Effector memory CD8-positive, alpha-beta T cell (primary cell): ENCODE measurements at regions not wholly inside any gene's neighbourhood (a gene's known extent, or its start where the extent isn't known, plus 50 kb on each side); places are given as distances from the start of the nearest gene placed in this dataset.

Source experiments
- ATAC-seq: fragments of 150-1000 bp; cut with Tn5 transposase; replicated peaks from 2 replicates; pipeline ENCODE4 v1.10.0; 2021; ENCODE audit warnings: mild to moderate bottlenecking, moderate library complexity
- DNase-seq, 3 experiments: peaks; one replicate each; pipeline ENCODE4 v3.0.0; 2021
- H3K27ac Mint-ChIP-seq, 2 donors: one replicate each; pipeline ENCODE4 v1.8.0; 2022; ENCODE audit warnings: mild to moderate bottlenecking in 2 of 2, mixed read lengths in 2 of 2, moderate library complexity in 2 of 2
- H3K27me3 Mint-ChIP-seq, 2 donors: one replicate each; pipeline ENCODE4 v1.8.0; 2022; ENCODE audit warnings: mixed read lengths in 2 of 2
- H3K36me3 Mint-ChIP-seq: one replicate; pipeline ENCODE4 v1.8.0; 2022; ENCODE audit warnings: mild to moderate bottlenecking, moderate library complexity, mixed read lengths; ENCODE audit not compliant: insufficient read depth
- H3K4me1 Mint-ChIP-seq, 2 donors: one replicate each; pipeline ENCODE4 v1.8.0; 2022; ENCODE audit warnings: low read depth in 2 of 2, mixed read lengths in 2 of 2
- H3K4me3 Mint-ChIP-seq, 2 donors: one replicate each; pipeline ENCODE4 v1.8.0; 2022; ENCODE audit warnings: mild to moderate bottlenecking in 2 of 2, mixed read lengths in 2 of 2, moderate library complexity in 2 of 2
- H3K9me3 Mint-ChIP-seq, 2 donors: one replicate each; pipeline ENCODE4 v1.8.0; 2022; ENCODE audit warnings: mixed read lengths in 2 of 2

DNA sequence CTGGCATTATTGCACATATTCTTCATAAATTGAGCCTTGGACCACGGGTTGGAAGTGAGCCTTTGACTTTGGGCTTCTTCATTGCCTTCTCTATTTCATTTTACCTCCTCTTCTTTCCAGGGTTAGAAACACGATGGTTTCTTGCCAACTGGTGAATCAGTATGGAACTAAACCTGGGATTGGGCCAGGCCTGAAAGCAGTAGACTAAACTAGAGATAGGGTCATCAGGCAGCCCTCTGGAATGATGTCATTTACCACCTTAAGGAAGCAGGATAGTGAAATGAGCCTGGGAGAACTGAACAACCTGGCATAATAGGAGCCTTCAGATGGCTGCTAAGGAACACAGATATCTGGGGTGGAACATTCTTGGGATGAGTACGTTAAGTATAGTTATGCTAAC lies 67.5 kb upstream of the ATP8A1 start:
- no peaks in the 10 kb centered on the region for H3K36me3 Mint-ChIP-seq
- H3K9me3 Mint-ChIP-seq, result no peaks in the 10 kb centered on the region
- no peak overlapping the region for H3K27ac Mint-ChIP-seq
- no peak overlapping the region for H3K4me3 Mint-ChIP-seq
- DNase-seq, result no peak
- no peaks in the 10 kb centered on the region for H3K4me1 Mint-ChIP-seq
- ATAC-seq, result no peak
- H3K27me3 Mint-ChIP-seq, result no peaks in the 10 kb centered on the region

DNA sequence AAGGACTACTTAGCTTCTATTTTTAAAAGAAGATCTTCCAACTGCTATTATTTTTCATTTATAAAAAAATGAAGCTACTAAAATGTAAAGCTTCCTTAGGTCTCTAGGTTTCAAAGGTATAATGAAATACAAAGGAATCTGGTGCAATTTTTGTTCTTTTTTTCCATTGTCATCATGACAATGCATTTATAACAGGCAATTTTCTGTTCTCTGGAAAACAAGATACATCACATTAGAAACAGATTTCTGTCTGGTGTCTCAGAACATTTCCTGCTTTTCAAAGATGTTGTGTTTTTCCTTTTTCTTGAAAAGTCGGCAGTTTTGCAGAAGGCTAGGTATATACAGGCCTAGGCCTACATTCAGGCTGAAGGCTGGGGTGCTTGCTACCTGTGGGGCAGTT lies 63.6 kb upstream of the ATP8A1 start:
- DNase-seq, result no peak
- H3K27me3 Mint-ChIP-seq, result no peaks in the 10 kb centered on the region
- no peaks in the 10 kb centered on the region for H3K9me3 Mint-ChIP-seq
- peaks cover 4 to 6% of the 10 kb centered on the region in 2 donors for H3K4me1 Mint-ChIP-seq
- H3K4me3 Mint-ChIP-seq, result no peak overlapping the region
- no peaks in the 10 kb centered on the region for H3K36me3 Mint-ChIP-seq
- no peak overlapping the region for H3K27ac Mint-ChIP-seq
- no peak for ATAC-seq

DNA sequence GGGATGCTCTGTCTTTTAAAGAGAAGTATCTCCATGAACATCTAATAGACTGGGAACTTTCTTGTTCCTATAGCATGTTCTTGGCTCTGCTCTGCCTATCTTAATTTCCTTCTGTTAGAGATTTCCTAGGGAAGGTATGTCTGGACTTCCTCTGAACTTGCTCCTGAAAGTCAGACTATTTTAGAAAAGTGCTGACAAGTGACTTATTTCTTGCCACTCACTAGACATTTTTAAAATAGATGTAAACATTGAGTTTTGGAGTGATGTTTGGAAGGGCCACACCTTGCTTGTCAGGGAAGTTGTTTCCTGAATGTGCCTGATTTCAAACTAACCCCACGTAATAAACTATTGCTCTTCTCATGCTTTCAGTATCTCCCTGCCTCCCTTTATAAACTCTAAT lies 62.4 kb upstream of the ATP8A1 start:
- H3K4me1 Mint-ChIP-seq, result peaks cover 4 to 6% of the 10 kb centered on the region in 2 donors
- no peaks in the 10 kb centered on the region for H3K27me3 Mint-ChIP-seq
- H3K4me3 Mint-ChIP-seq, result no peak overlapping the region
- H3K9me3 Mint-ChIP-seq, result no peaks in the 10 kb centered on the region
- no peak for ATAC-seq
- H3K27ac Mint-ChIP-seq, result no peak overlapping the region
- no peaks in the 10 kb centered on the region for H3K36me3 Mint-ChIP-seq
- DNase-seq, result no peak

DNA sequence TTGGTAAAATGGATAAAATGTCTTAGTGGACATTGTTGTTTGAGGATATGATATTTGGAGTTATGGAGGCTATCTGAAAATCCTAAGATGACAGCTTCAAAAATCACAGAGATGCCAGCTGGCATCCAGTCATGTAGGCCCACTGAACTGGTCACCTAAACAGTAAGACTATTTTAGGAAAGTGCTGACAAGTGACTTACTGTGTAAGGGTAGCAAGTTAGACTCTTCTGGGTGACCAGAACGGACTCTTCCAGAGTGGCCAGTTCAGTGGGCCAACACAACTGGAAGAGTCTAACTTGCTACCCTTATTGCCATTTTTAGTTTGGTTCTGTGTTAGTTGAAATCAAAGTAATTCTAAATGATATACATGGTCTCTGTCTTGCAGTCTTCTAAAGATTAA lies 61.4 kb upstream of the ATP8A1 start:
- Mint-ChIP-seq H3K27me3 (peaks cover 0 to under 1% of the 10 kb centered on the region in 2 donors), H3K27ac (no peak overlapping the region), H3K36me3 (no peaks in the 10 kb centered on the region), H3K4me3 (no peak overlapping the region), H3K4me1 (peaks cover 4 to 6% of the 10 kb centered on the region in 2 donors), H3K9me3 (no peaks in the 10 kb centered on the region)
- DNase-seq (no peak), ATAC-seq (no peak)

GRCh38 chr4:42716996-42717395 lies 60.1 kb upstream of the ATP8A1 start:
- H3K27ac Mint-ChIP-seq, result no peak overlapping the region
- DNase-seq, result no peak
- peaks cover 5 to 13% of the 10 kb centered on the region in 2 donors for H3K27me3 Mint-ChIP-seq
- ATAC-seq, result no peak
- H3K9me3 Mint-ChIP-seq, result no peaks in the 10 kb centered on the region
- no peaks in the 10 kb centered on the region for H3K36me3 Mint-ChIP-seq
- H3K4me1 Mint-ChIP-seq, result peaks cover 4 to 6% of the 10 kb centered on the region in 2 donors
- no peak overlapping the region for H3K4me3 Mint-ChIP-seq

DNA sequence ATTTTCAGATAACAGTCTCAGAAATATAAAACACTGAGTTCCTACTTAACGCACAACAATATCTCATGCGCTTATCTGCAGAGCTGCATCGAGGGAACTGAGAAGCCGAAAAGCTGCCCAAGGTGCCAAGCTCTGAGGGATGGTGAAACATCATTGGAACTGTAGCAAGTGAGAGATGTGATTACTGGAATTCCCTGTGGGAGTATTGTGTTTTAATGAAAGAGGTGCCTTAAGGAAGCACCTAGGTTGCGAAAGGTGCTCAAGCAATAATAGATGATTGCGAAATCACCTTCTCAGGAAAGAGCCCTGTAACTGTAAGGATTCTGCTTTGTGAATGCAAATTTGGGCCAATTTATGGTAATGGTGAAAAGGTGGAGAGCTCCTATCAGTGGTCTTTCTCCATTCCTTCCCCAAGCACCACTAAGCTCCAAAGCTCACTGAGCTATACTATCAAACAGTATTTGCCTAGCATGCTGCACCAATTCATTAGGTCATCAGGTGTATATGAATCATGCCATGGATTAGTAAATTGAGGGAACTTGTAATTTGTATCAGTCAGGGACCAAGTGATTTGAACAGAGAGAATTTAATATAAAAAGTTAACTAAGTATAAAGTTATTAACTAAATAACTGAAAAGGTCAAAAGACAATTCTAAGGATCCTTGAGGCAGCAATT lies 59.0 kb upstream of the ATP8A1 start:
- DNase-seq, result no peak
- Mint-ChIP-seq H3K4me1 (peaks cover 4 to 6% of the 10 kb centered on the region in 2 donors), H3K36me3 (no peaks in the 10 kb centered on the region), H3K27ac (no peak overlapping the region), H3K27me3 (peaks cover 5 to 23% of the 10 kb centered on the region in 2 donors), H3K9me3 (no peaks in the 10 kb centered on the region), H3K4me3 (no peak overlapping the region)
- no peak for ATAC-seq

DNA sequence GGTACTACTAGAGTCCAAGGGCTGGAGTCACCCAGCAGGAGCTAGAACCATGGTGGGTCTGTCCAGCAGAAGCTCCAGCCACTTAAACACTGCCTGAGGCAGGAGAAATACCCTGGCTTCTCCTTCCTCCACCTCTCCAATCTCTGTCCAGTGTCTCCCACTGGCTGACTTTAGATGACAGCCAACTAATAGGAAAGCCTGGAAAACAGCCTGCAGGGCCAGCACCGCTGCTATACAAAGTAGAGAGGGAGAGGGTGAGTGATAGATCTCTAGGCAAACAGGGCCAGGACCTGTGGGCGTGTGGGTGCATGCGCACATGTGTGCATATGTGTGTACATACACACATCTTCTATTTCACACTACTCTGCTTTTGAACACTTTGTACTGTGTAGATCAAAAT lies 56.5 kb upstream of the ATP8A1 start:
- Mint-ChIP-seq H3K4me3 (no peak overlapping the region), H3K27ac (no peak overlapping the region), H3K27me3 (peaks cover 18 to 43% of the 10 kb centered on the region in 2 donors), H3K36me3 (no peaks in the 10 kb centered on the region), H3K9me3 (no peaks in the 10 kb centered on the region), H3K4me1 (peaks cover 4 to 6% of the 10 kb centered on the region in 2 donors)
- ATAC-seq, result no peak
- DNase-seq, result no peak

GRCh38 chr4:42712854-42713253 lies 55.9 kb upstream of the ATP8A1 start:
- Mint-ChIP-seq H3K27ac (no peak overlapping the region), H3K4me1 (peaks cover 4 to 6% of the 10 kb centered on the region in 2 donors), H3K27me3 (peaks cover 19 to 46% of the 10 kb centered on the region in 2 donors), H3K36me3 (no peaks in the 10 kb centered on the region), H3K4me3 (no peak overlapping the region), H3K9me3 (no peaks in the 10 kb centered on the region)
- ATAC-seq (no peak), DNase-seq (no peak)

DNA sequence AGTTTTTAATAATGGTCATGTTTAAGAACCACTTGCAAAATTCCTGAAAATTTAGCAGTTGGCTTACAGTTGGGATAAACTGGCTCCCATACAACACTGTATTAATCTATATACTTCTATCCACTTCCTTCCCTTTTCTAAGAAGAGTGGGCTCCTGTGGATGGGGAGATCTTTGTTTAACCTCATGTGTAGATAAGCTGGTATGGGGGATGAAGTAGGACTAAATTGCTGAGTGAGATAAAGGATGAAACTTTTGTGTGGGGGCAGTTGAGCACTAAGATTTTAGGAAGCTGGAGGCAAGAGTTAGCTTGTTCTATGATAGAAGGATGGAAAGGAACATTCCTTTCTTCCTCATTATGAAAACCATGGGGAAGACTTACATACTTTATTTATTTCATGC lies 54.6 kb upstream of the ATP8A1 start:
- DNase-seq (no peak), ATAC-seq (no peak)
- Mint-ChIP-seq H3K27ac (no peak overlapping the region), H3K27me3 (peaks cover 19 to 46% of the 10 kb centered on the region in 2 donors), H3K9me3 (no peaks in the 10 kb centered on the region), H3K4me1 (no peaks in the 10 kb centered on the region), H3K4me3 (no peak overlapping the region), H3K36me3 (no peaks in the 10 kb centered on the region)

DNA sequence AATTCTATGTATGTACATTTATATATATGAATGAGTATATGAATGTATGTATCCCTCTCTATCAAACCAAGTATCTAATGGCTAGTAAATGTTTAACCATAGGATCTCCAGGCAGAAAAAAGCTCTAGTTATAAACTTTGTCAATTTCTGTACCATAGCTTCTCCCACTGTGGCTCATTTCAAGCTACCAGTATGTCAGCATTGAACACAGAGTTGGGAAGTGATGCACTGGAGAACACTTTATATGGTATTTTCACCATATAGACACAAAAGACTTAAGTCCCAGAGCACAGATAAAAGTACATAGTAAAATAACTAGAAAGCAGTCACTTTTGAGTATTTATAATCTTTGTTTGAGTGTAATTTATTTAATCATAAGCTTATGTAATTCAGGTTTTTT lies 53.9 kb upstream of the ATP8A1 start:
- DNase-seq, result no peak
- Mint-ChIP-seq H3K27me3 (peaks cover 19 to 46% of the 10 kb centered on the region in 2 donors), H3K36me3 (no peaks in the 10 kb centered on the region), H3K9me3 (no peaks in the 10 kb centered on the region), H3K27ac (no peak overlapping the region), H3K4me1 (no peaks in the 10 kb centered on the region), H3K4me3 (no peak overlapping the region)
- no peak for ATAC-seq

DNA sequence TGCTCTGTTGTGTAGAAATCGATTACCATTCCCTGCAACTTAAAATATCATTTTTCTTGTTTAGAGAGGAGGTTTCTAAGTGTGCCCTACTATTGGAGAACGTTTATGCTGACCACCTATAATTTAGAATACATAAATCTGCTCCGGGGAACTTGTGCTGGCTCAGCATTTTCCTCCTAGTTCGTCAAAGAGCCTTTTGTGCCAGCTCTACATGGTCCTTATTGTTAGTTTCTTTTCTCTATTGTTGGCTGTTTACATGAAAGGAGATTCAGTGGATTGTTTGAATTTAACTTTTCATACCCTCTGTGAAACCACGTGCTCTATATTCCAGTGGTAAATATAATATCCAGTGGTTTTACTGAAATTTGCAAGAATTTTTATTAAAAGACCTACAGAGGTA lies 53.4 kb upstream of the ATP8A1 start:
- Mint-ChIP-seq H3K27me3 (peaks cover 19 to 46% of the 10 kb centered on the region in 2 donors), H3K36me3 (no peaks in the 10 kb centered on the region), H3K27ac (no peak overlapping the region), H3K4me1 (no peaks in the 10 kb centered on the region), H3K9me3 (no peaks in the 10 kb centered on the region), H3K4me3 (no peak overlapping the region)
- DNase-seq (no peak), ATAC-seq (no peak)

DNA sequence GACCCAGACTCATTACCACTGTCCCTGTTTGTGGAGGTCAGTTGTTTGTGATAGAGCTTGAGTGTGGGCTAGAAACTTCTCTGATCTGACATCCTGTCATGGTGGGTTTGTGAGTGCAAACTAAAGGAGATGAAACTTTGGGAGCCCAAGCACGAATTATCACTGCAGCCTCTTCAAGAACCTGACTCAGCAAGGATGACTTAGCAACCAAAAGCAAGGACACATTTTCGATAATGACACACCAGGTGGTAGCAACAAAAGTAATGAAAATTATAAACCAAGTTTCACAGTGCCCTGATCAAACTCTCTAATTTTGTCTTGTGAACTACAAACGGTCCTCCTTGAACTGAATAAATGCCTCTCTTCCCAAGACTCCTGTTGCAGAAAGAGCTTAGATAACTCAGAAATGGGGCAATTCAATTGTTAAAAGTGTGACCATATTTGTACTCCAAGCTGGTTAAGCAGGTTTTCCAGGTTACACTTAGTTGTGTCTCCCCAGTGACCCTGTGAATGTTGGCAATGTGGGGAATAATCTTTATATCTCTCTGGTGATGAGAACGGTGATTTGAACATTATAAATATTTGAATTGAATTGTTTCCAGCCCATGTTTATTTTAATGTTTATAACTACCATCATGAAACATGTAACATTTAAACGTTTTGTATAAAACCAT lies 52.6 kb upstream of the ATP8A1 start:
- no peak overlapping the region for H3K4me3 Mint-ChIP-seq
- no peaks in the 10 kb centered on the region for H3K36me3 Mint-ChIP-seq
- no peaks in the 10 kb centered on the region for H3K9me3 Mint-ChIP-seq
- no peaks in the 10 kb centered on the region for H3K4me1 Mint-ChIP-seq
- DNase-seq (no peak), ATAC-seq (no peak)
- no peak overlapping the region for H3K27ac Mint-ChIP-seq
- H3K27me3 Mint-ChIP-seq, result peaks cover 19 to 46% of the 10 kb centered on the region in 2 donors

- ATAC-seq (no peak), DNase-seq (no peak)
- H3K4me1 Mint-ChIP-seq, result no peaks in the 10 kb centered on the region
- no peak overlapping the region for H3K4me3 Mint-ChIP-seq
- no peak overlapping the region for H3K27ac Mint-ChIP-seq
- H3K36me3 Mint-ChIP-seq, result no peaks in the 10 kb centered on the region
- H3K9me3 Mint-ChIP-seq, result no peaks in the 10 kb centered on the region
- peaks cover 19 to 46% of the 10 kb centered on the region in 2 donors for H3K27me3 Mint-ChIP-seq
These were observed 51.7 kb upstream of the ATP8A1 start for GRCh38 chr4:42708625-42709024.
